GM23338 (cell line): ENCODE measurements at regions not wholly inside any gene's neighbourhood (a gene's known extent, or its start where the extent isn't known, plus 50 kb on each side); places are given as distances from the start of the nearest gene placed in this dataset.

Experiments used
- ATAC-seq: fragments of 200-7000 bp; cut with Tn5 transposase; 3 replicates; pipeline ENCODE4 v1.9.1; 2020
- DNase-seq: peaks from one replicate; pipeline ENCODE4 v3.0.0-alpha.2; 2015; ENCODE audit warnings: low spot score
- H2AFZ ChIP-seq: fragments of 200-600 bp; sonication (generic); 2 replicates; pipeline ENCODE4 v1.8.0; 2016; ENCODE audit warnings: antibody characterized with exemption, mild to moderate bottlenecking, moderate library complexity
- H3F3A ChIP-seq: fragments of 200-600 bp; sonication (generic); replicated peaks from 2 replicates; pipeline ENCODE4 v1.8.0; 2017; ENCODE audit warnings: antibody characterized with exemption, mixed run types, low read depth
- H3K27ac ChIP-seq: fragments of 200-600 bp; sonication (generic); 2 replicates; pipeline ENCODE4 v1.6.1; 2016; ENCODE audit warnings: low read depth
- H3K27me3 ChIP-seq: fragments of 200-600 bp; sonication (generic); 2 replicates; pipeline ENCODE4 v1.8.0; 2016; ENCODE audit warnings: mild to moderate bottlenecking, mixed run types, moderate library complexity; ENCODE audit not compliant: insufficient read depth
- H3K36me3 ChIP-seq: fragments of 200-600 bp; sonication (generic); 2 replicates; pipeline ENCODE4 v1.8.0; 2016; ENCODE audit warnings: mild to moderate bottlenecking; ENCODE audit not compliant: insufficient read depth
- H3K4me1 ChIP-seq: fragments of 200-600 bp; sonication (generic); 2 replicates; pipeline ENCODE4 v1.8.0; 2016; ENCODE audit warnings: mild to moderate bottlenecking, moderate library complexity; ENCODE audit not compliant: insufficient read depth
- H3K4me2 ChIP-seq: fragments of 200-600 bp; sonication (generic); 2 replicates; pipeline ENCODE4 v1.7.1; 2017; ENCODE audit warnings: mixed run types
- H3K4me3 ChIP-seq: fragments of 200-600 bp; sonication (generic); 2 replicates; pipeline ENCODE4 v1.6.1; 2016; ENCODE audit warnings: mixed run types
- H3K79me2 ChIP-seq: fragments of 200-600 bp; sonication (generic); replicated peaks from 2 replicates; pipeline ENCODE4 v1.8.0; 2017; ENCODE audit warnings: mild to moderate bottlenecking; ENCODE audit not compliant: insufficient read depth
- H3K9me2 ChIP-seq: fragments of 200-600 bp; sonication (generic); 2 replicates; pipeline ENCODE4 v1.8.0; 2017; ENCODE audit not compliant: insufficient read depth
- H4K20me1 ChIP-seq: fragments of 200-600 bp; sonication (generic); replicated peaks from 2 replicates; pipeline ENCODE4 v1.8.0; 2017; ENCODE audit warnings: mild to moderate bottlenecking; ENCODE audit not compliant: insufficient read depth
- H3K27ac Mint-ChIP-seq: 2 replicates; pipeline ENCODE4 v1.8.0; 2020; ENCODE audit warnings: inconsistent platforms, mild to moderate bottlenecking, moderate library complexity, mixed read lengths
- H3K27me3 Mint-ChIP-seq: 3 replicates; pipeline ENCODE4 v1.8.0; 2022; ENCODE audit warnings: low read depth, mild to moderate bottlenecking, moderate library complexity, mixed read lengths, inconsistent platforms; ENCODE audit not compliant: insufficient read depth, poor library complexity
- H3K36me3 Mint-ChIP-seq: 3 replicates; pipeline ENCODE4 v1.8.0; 2021; ENCODE audit warnings: low read depth, mild to moderate bottlenecking, inconsistent platforms, moderate library complexity, mixed read lengths
- H3K4me1 Mint-ChIP-seq: 3 replicates; pipeline ENCODE4 v1.8.0; 2020; ENCODE audit warnings: mild to moderate bottlenecking, inconsistent platforms, mixed read lengths
- H3K4me3 Mint-ChIP-seq: 3 replicates; pipeline ENCODE4 v1.8.0; 2021; ENCODE audit warnings: moderate library complexity, mild to moderate bottlenecking, inconsistent platforms, mixed read lengths
- H3K9me3 Mint-ChIP-seq: 3 replicates; pipeline ENCODE4 v1.8.0; 2020; ENCODE audit warnings: moderate library complexity, mild to moderate bottlenecking, inconsistent platforms, mixed read lengths
- CREB1 ChIP-seq: fragments of 250-450 bp; sonication (Bioruptor Pico); IDR thresholded peaks from 2 replicates; pipeline ENCODE4 v1.5.0; 2020; ENCODE audit warnings: low read depth, mild to moderate bottlenecking, moderate library complexity
- EZH2 ChIP-seq: fragments of 200-600 bp; sonication (generic); IDR thresholded peaks from one replicate; pipeline ENCODE4 v1.8.0; 2017; ENCODE audit warnings: antibody characterized with exemption, mild to moderate bottlenecking, low read depth; ENCODE audit not compliant: unreplicated experiment
- NANOG ChIP-seq: IDR thresholded peaks from 2 replicates; pipeline ENCODE4 v1.6.1; 2016; ENCODE audit warnings: antibody characterized with exemption, borderline replicate concordance
- POLR2AphosphoS5 ChIP-seq: IDR thresholded peaks from 2 replicates; pipeline ENCODE4 v1.6.1; 2016; ENCODE audit warnings: antibody characterized with exemption, low read depth
- STAT1 ChIP-seq: IDR thresholded peaks from one replicate; pipeline ENCODE4 v1.6.1; 2016; ENCODE audit warnings: antibody characterized with exemption; ENCODE audit not compliant: unreplicated experiment
- ZNF114 ChIP-seq: fragments of 250-450 bp; sonication (Bioruptor Pico); IDR thresholded peaks from 2 replicates; pipeline ENCODE4 v1.5.0; 2020; ENCODE audit warnings: mild to moderate bottlenecking, moderate library complexity
- ZNF462 ChIP-seq: fragments of 250-450 bp; sonication (Bioruptor Pico); IDR thresholded peaks from 2 replicates; pipeline ENCODE4 v1.5.0; 2020; ENCODE audit warnings: mild to moderate bottlenecking, moderate library complexity

DNA sequence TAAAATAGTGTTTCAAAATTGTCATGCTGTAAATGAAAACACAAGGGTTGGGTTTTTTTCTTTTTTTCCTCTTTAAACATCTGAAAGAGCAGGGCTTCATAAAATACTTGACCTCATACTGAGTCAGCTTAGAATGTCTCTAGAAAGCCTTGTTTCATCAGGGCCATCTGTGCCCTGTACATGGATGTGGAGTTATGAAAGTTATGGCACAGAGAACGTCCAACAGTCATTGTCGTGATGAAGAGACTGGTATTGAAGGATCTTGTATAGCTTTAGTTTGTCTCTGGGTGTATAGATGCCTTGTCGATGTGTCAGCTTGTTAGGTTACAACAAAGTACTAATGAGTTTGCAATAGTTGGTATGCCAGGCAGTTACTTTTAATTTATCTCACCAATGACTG lies 127.3 kb downstream of the FAM204A start:
- Histone ChIP-seq H3K36me3 (no peaks in the 10 kb centered on the region), H3K9me2 (no peaks in the 10 kb centered on the region), H3K4me2 (no peak overlapping the region), H3K27me3 (no peaks in the 10 kb centered on the region), H3K79me2 (no peaks in the 10 kb centered on the region), H3K4me3 (no peak overlapping the region), H3K27ac (no peak overlapping the region), H3F3A (no peaks in the 10 kb centered on the region), H4K20me1 (no peaks in the 10 kb centered on the region), H3K4me1 (no peaks in the 10 kb centered on the region), H2AFZ (no peak overlapping the region)
- H3K27ac Mint-ChIP-seq, result no peak overlapping the region
- no peaks in the 10 kb centered on the region for H3K9me3 Mint-ChIP-seq
- H3K4me3 Mint-ChIP-seq, result no peak overlapping the region
- no peaks in the 10 kb centered on the region for H3K27me3 Mint-ChIP-seq
- H3K36me3 Mint-ChIP-seq, result no peaks in the 10 kb centered on the region
- TF ChIP-seq EZH2 (no peak), STAT1 (no peak), ZNF462 (CRISPR knock-in tag) (no peak), ZNF114 (CRISPR knock-in tag) (no peak), CREB1 (CRISPR knock-in tag) (no peak), POLR2AphosphoS5 (no peak)
- no peak for DNase-seq
- ATAC-seq, result no peak
- peaks cover 2% of the 10 kb centered on the region; the same call in 2 of the 3 replicates for H3K4me1 Mint-ChIP-seq

GRCh38 chr10:118213436-118213835 lies 128.7 kb downstream of the FAM204A start:
- Histone ChIP-seq H3K4me3 (no peak overlapping the region), H4K20me1 (no peaks in the 10 kb centered on the region), H3K27ac (no peak overlapping the region), H3K27me3 (no peaks in the 10 kb centered on the region), H3K36me3 (no peaks in the 10 kb centered on the region), H3K4me2 (no peak overlapping the region), H3K79me2 (no peaks in the 10 kb centered on the region), H3F3A (no peaks in the 10 kb centered on the region), H2AFZ (0 out of 2 replicates have a peak overlapping the region, but pooled peaks have one; percentile 21), H3K9me2 (no peaks in the 10 kb centered on the region), H3K4me1 (no peaks in the 10 kb centered on the region)
- ATAC-seq (no peak), DNase-seq (no peak)
- Mint-ChIP-seq H3K27me3 (no peaks in the 10 kb centered on the region), H3K4me1 (peaks cover 2% of the 10 kb centered on the region; the same call in 2 of the 3 replicates), H3K9me3 (no peaks in the 10 kb centered on the region), H3K27ac (no peak overlapping the region), H3K36me3 (no peaks in the 10 kb centered on the region), H3K4me3 (no peak overlapping the region)
- no peak for TF ChIP-seq NANOG
- TF ChIP-seq ZNF114 (CRISPR knock-in tag), result no peak
- no peak for TF ChIP-seq ZNF462 (CRISPR knock-in tag)
